ENCODE measurements at regions not wholly inside any gene's neighbourhood (a gene's known extent, or its start where the extent isn't known, plus 50 kb on each side); places are given as distances from the start of the nearest gene placed in this dataset.

DNA sequence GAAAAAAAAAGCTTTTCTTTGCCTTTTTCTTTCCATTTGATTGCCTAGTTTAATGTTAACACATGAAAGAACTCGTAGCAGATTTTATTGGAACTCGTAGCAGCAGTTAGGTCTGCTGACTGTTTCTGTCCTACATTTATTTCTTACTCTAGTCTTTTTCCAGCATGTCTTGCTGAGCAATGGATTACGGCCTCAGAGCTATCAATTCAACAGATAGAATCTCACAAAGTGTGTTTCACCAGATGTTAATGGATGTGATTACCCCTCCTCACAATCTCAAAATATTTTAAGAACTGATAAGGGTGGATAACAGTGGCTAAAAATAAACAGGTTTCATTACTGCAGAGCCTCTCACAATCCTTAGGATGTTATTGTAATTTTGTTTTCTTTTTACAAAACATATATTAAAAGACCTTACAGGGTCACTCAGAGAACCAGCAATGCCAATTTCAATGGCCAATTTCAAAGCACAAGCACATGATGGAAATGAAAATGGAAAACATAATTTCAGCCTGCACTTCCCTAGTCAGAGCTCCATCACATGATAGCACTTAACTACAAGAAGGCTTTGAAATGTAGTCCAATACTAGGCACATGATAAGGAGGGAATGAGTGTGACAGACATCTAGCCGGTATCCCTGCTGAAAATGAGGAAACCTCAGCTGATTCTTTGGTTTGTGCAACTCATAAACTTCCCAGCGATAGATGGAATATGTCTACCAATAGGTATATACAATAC, 838.1 kb upstream of the SEMA6D start:
- H3K27me3 ChIP-seq (ENCODE audit: control insufficient read depth, insufficient read depth, low read length) = no peaks in the 10 kb centered on the region
- BruUV-seq (replicated peaks) = no TSS peak
- H3K27ac ChIP-seq (ENCODE audit: low read length) = no peak overlapping the region

DNA sequence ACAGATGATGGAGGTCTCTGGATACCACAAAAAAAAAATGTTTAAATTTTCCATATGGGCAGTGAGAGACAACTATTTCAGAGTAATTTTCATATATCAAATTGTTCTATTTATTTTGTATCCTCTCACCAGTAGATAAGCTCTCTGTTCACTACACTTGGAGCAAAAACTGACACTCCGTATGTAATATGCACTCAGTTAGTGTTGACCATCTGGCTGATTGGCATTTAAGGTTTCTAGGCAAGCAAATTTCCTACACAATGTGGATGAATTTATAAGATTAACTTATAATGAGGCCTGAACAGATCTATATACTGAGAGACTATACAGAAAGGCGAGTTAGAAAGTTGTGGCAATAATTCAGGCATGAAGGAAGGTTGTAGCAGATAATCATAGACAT, 836.5 kb upstream of the SEMA6D start:
- in situ Hi-C loops (cut with HindIII; ENCODE audit: low pct_unique_long_range_greater_than_20kb, low sequenced_read_pairs) (no loop called here), intact Hi-C loops (cut with micrococcal nuclease; ENCODE audit: unreplicated experiment) (no loop called here)
- Histone ChIP-seq H3K27me3 (ENCODE audit: control insufficient read depth, insufficient read depth, low read length) (no peaks in the 10 kb centered on the region), H3K4me1 (ENCODE audit: control insufficient read depth, insufficient read depth, low read length) (no peaks in the 10 kb centered on the region), H3K36me3 (ENCODE audit: control insufficient read depth, insufficient read depth, low read length) (no peaks in the 10 kb centered on the region), H3K27ac (ENCODE audit: low read length) (no peak overlapping the region), H3K9me3 (ENCODE audit: control insufficient read depth, insufficient read depth, low read depth, low read length) (0 out of 2 replicates have a peak, but pooled peaks cover 6% of the 10 kb centered on the region), H3K4me3 (ENCODE audit: low read depth in 2 of 2, low read length in 2 of 2) (no peak overlapping the region)
- ChIA-PET POLR2A (no interaction called here), CTCF (no interaction called here)
- no TSS peak for BruUV-seq (replicated peaks)
- DNase-seq (ENCODE audit: low read depth, low spot score) = no peak
- TF ChIP-seq, protein P1, sequence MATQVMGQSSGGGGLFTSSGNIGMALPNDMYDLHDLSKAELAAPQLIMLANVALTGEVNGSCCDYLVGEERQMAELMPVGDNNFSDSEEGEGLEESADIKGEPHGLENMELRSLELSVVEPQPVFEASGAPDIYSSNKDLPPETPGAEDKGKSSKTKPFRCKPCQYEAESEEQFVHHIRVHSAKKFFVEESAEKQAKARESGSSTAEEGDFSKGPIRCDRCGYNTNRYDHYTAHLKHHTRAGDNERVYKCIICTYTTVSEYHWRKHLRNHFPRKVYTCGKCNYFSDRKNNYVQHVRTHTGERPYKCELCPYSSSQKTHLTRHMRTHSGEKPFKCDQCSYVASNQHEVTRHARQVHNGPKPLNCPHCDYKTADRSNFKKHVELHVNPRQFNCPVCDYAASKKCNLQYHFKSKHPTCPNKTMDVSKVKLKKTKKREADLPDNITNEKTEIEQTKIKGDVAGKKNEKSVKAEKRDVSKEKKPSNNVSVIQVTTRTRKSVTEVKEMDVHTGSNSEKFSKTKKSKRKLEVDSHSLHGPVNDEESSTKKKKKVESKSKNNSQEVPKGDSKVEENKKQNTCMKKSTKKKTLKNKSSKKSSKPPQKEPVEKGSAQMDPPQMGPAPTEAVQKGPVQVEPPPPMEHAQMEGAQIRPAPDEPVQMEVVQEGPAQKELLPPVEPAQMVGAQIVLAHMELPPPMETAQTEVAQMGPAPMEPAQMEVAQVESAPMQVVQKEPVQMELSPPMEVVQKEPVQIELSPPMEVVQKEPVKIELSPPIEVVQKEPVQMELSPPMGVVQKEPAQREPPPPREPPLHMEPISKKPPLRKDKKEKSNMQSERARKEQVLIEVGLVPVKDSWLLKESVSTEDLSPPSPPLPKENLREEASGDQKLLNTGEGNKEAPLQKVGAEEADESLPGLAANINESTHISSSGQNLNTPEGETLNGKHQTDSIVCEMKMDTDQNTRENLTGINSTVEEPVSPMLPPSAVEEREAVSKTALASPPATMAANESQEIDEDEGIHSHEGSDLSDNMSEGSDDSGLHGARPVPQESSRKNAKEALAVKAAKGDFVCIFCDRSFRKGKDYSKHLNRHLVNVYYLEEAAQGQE (IDR thresholded peaks at IDR 0.05; ENCODE audit: insufficient read depth in 1 of 2, low read depth in 2 of 2, low read length in 1 of 2) = no peak
- TF ChIP-seq TCF7L2 (IDR thresholded peaks at IDR 0.05; ENCODE audit: low read depth, low read length) (no peak), POLR2AphosphoS5 (IDR thresholded peaks at IDR 0.05; ENCODE audit: low read depth, low read length) (no peak), SIN3A (IDR thresholded peaks at IDR 0.05; ENCODE audit: borderline replicate concordance, insufficient read depth, low read depth, low read length) (no peak)
- TF ChIP-seq, protein P2, sequence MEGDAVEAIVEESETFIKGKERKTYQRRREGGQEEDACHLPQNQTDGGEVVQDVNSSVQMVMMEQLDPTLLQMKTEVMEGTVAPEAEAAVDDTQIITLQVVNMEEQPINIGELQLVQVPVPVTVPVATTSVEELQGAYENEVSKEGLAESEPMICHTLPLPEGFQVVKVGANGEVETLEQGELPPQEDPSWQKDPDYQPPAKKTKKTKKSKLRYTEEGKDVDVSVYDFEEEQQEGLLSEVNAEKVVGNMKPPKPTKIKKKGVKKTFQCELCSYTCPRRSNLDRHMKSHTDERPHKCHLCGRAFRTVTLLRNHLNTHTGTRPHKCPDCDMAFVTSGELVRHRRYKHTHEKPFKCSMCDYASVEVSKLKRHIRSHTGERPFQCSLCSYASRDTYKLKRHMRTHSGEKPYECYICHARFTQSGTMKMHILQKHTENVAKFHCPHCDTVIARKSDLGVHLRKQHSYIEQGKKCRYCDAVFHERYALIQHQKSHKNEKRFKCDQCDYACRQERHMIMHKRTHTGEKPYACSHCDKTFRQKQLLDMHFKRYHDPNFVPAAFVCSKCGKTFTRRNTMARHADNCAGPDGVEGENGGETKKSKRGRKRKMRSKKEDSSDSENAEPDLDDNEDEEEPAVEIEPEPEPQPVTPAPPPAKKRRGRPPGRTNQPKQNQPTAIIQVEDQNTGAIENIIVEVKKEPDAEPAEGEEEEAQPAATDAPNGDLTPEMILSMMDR (IDR thresholded peaks at IDR 0.05) = no peak
- ATAC-seq = no peak

More for the DNA sequence above, 838.1 kb upstream of the SEMA6D start:
- intact Hi-C loops (cut with micrococcal nuclease; ENCODE audit: unreplicated experiment) = no loop called here
- ChIA-PET CTCF (no interaction called here), POLR2A (no interaction called here)
- TF ChIP-seq, protein P2 (IDR thresholded peaks at IDR 0.05) = no peak
- TF ChIP-seq, protein P1 (IDR thresholded peaks at IDR 0.05; ENCODE audit: insufficient read depth in 1 of 2, low read depth in 2 of 2, low read length in 1 of 2) = no peak
- no peak for TF ChIP-seq POLR2AphosphoS5 (IDR thresholded peaks at IDR 0.05; ENCODE audit: low read depth, low read length)
- no peak for TF ChIP-seq TCF7L2 (IDR thresholded peaks at IDR 0.05; ENCODE audit: low read depth, low read length)
- no peak for TF ChIP-seq SIN3A (IDR thresholded peaks at IDR 0.05; ENCODE audit: borderline replicate concordance, insufficient read depth, low read depth, low read length)
- DNase-seq (ENCODE audit: low read depth, low spot score) (no peak), ATAC-seq (no peak)
- in situ Hi-C loops (cut with HindIII; ENCODE audit: low pct_unique_long_range_greater_than_20kb, low sequenced_read_pairs) = no loop called here
- no peaks in the 10 kb centered on the region for H3K4me1 ChIP-seq (ENCODE audit: control insufficient read depth, insufficient read depth, low read length)
- no peaks in the 10 kb centered on the region for H3K36me3 ChIP-seq (ENCODE audit: control insufficient read depth, insufficient read depth, low read length)
- no peak overlapping the region for H3K4me3 ChIP-seq (ENCODE audit: low read depth in 2 of 2, low read length in 2 of 2)
- H3K9me3 ChIP-seq (ENCODE audit: control insufficient read depth, insufficient read depth, low read depth, low read length) = no peaks in the 10 kb centered on the region
